H1 (cell line): ENCODE measurements at regions not wholly inside any gene's neighbourhood (a gene's known extent, or its start where the extent isn't known, plus 50 kb on each side); places are given as distances from the start of the nearest gene placed in this dataset.
A peak's percentile ranks its signal among the peaks of the same experiment; 100 is the strongest.

ENCODE experiments used
- CTCF ChIA-PET: fragments of 300-600 bp; sonication (Branson Sonifier 250); formaldehyde crosslinking; loops from one replicate; lab custom pipeline; 2021; ENCODE audit not compliant: partially characterized antibody; lab: Charles Lee
- POLR2A ChIA-PET: fragments of 300-600 bp; sonication (Branson Sonifier 250); formaldehyde crosslinking; loops from one replicate; lab custom pipeline; 2021; ENCODE audit warnings: inconsistent platforms; ENCODE audit not compliant: partially characterized antibody; lab: Charles Lee
- DNase-seq, 2 experiments: peaks; one replicate each; pipeline versions ENCODE4 v3.0.0 to v3.0.0-alpha.2; 2010 to 2022; ENCODE audit warnings: low spot score in 2 of 2, low read depth in 1 of 2, mixed read lengths in 1 of 2
- FAIRE-seq: peaks from 2 replicates; lab custom pipeline; 2011; peaks lifted over from hg19 to GRCh38; lab: Jason Lieb, UNC
- H2AFZ ChIP-seq: 2 replicates; pipeline ENCODE4 v1.8.1; 2012; ENCODE audit warnings: low read length, inconsistent platforms
- H2AK5ac ChIP-seq: 2 replicates; pipeline ENCODE4 v1.6.1; 2013; ENCODE audit warnings: low read depth, low read length
- H2BK120ac ChIP-seq: replicated peaks from 2 replicates; pipeline ENCODE3; 2013; ENCODE audit warnings: low read depth, low read length, inconsistent platforms
- H2BK12ac ChIP-seq: 2 replicates; pipeline ENCODE4 v1.6.1; 2013; ENCODE audit warnings: low read depth, low read length
- H2BK15ac ChIP-seq: 2 replicates; pipeline ENCODE4 v1.6.1; 2013; ENCODE audit warnings: low read length
- H2BK20ac ChIP-seq: 2 replicates; pipeline ENCODE4 v1.6.1; 2013; ENCODE audit warnings: low read length
- H2BK5ac ChIP-seq: 2 replicates; pipeline ENCODE4 v1.6.1; 2013; ENCODE audit warnings: low read depth, low read length
- H3K14ac ChIP-seq: 2 replicates; pipeline ENCODE4 v1.6.1; 2013; ENCODE audit warnings: inconsistent platforms; ENCODE audit not compliant: insufficient read length
- H3K18ac ChIP-seq: 2 replicates; pipeline ENCODE4 v1.6.1; 2013; ENCODE audit warnings: low read length; ENCODE audit errors: extremely low read depth
- H3K23ac ChIP-seq: 2 replicates; pipeline ENCODE4 v1.6.1; 2013; ENCODE audit warnings: inconsistent platforms; ENCODE audit not compliant: insufficient read length
- H3K23me2 ChIP-seq: 2 replicates; pipeline ENCODE4 v1.6.1; 2013; ENCODE audit warnings: low read depth, low read length
- H3K27ac ChIP-seq: 2 replicates; pipeline ENCODE4 v1.6.1; 2011; ENCODE audit warnings: low read depth, low read length, inconsistent platforms
- H3K27me3 ChIP-seq, 4 experiments: replicated peaks in 1 of 4; 1 replicate in 1 of 4; 2 replicates in 3 of 4; pipeline versions ENCODE4 v1.6.1 to v1.8.1; 2011 to 2013; ENCODE audit warnings: low read length in 3 of 4, mild to moderate bottlenecking in 3 of 4, inconsistent platforms in 2 of 4, mixed read lengths in 2 of 4, moderate library complexity in 1 of 4; ENCODE audit not compliant: control insufficient read depth in 3 of 4, insufficient read depth in 3 of 4; ENCODE audit errors: extremely low read depth in 1 of 4
- H3K36me3 ChIP-seq, 4 experiments: 2 replicates each; pipeline versions ENCODE4 v1.6.1 to v1.8.1; 2011 to 2013; ENCODE audit warnings: mild to moderate bottlenecking in 4 of 4, low read length in 3 of 4, moderate library complexity in 2 of 4, control low read depth in 1 of 4, inconsistent platforms in 1 of 4; ENCODE audit not compliant: insufficient read depth in 4 of 4, control insufficient read depth in 2 of 4
- H3K4ac ChIP-seq: replicated peaks from 2 replicates; pipeline ENCODE3; 2013; ENCODE audit warnings: low read length, low read depth, mixed read lengths, inconsistent platforms; ENCODE audit not compliant: insufficient read length
- H3K4me1 ChIP-seq, 4 experiments: replicated peaks in 1 of 4; 1 replicate in 1 of 4; 2 replicates in 3 of 4; pipeline versions ENCODE4 v1.6.1 to v1.8.1; 2011 to 2013; ENCODE audit warnings: low read length in 3 of 4, inconsistent platforms in 2 of 4, mixed read lengths in 1 of 4; ENCODE audit not compliant: insufficient read depth in 4 of 4, control insufficient read depth in 3 of 4
- H3K4me2 ChIP-seq, 2 experiments: 2 replicates each; pipeline versions ENCODE4 v1.6.1 to v1.8.1; 2011 to 2013; ENCODE audit warnings: low read depth in 2 of 2, low read length in 2 of 2, control low read depth in 1 of 2, inconsistent platforms in 1 of 2, mild to moderate bottlenecking in 1 of 2; ENCODE audit not compliant: insufficient read depth in 1 of 2
- H3K4me3 ChIP-seq, 4 experiments: fragments of 200-600, 300-600 bp in 1 of 4; sonication (generic), shearing (Covaris generic), sonication (Bioruptor Twin) in 1 of 4; 2 replicates each; pipeline versions ENCODE4 v1.5.1 to v1.8.1; 2011 to 2016; ENCODE audit warnings: low read length in 4 of 4, low read depth in 3 of 4, control low read depth in 2 of 4, inconsistent platforms in 2 of 4, mild to moderate bottlenecking in 2 of 4, mixed read lengths in 1 of 4, moderate library complexity in 1 of 4; ENCODE audit not compliant: insufficient read depth in 2 of 4; ENCODE audit errors: extremely low read depth in 1 of 4
- H3K56ac ChIP-seq: replicated peaks from 2 replicates; pipeline ENCODE3; 2013; ENCODE audit warnings: low read depth, mild to moderate bottlenecking, mixed read lengths, low read length, inconsistent platforms; ENCODE audit not compliant: insufficient read length
- H3K79me1 ChIP-seq: 2 replicates; pipeline ENCODE4 v1.6.1; 2013; ENCODE audit warnings: low read depth, low read length, control low read depth
- H3K79me2 ChIP-seq, 2 experiments: 2 replicates each; pipeline versions ENCODE4 v1.6.1 to v1.8.1; 2012 to 2013; ENCODE audit warnings: low read length in 2 of 2, mild to moderate bottlenecking in 2 of 2, inconsistent platforms in 1 of 2; ENCODE audit not compliant: insufficient read depth in 2 of 2, control insufficient read depth in 1 of 2
- H3K9ac ChIP-seq, 4 experiments: replicated peaks in 1 of 4; 1 replicate in 1 of 4; 2 replicates in 3 of 4; pipeline versions ENCODE4 v1.6.1 to v1.8.1; 2011 to 2013; ENCODE audit warnings: low read depth in 3 of 4, low read length in 3 of 4, control low read depth in 2 of 4, mild to moderate bottlenecking in 2 of 4, moderate library complexity in 2 of 4, inconsistent platforms in 1 of 4; ENCODE audit errors: extremely low read depth in 1 of 4
- H3K9me3 ChIP-seq, 2 experiments: 2 replicates each; pipeline versions ENCODE4 v1.6.1 to v1.8.1; 2012 to 2013; ENCODE audit warnings: mild to moderate bottlenecking in 2 of 2, moderate library complexity in 2 of 2, control low read depth in 1 of 2, inconsistent platforms in 1 of 2, low read depth in 1 of 2, low read length in 1 of 2, mixed read lengths in 1 of 2; ENCODE audit not compliant: insufficient read depth in 2 of 2
- H4K20me1 ChIP-seq, 2 experiments: replicated peaks in 1 of 2; 2 replicates each; pipeline versions ENCODE3 to v1.8.1; 2011 to 2013; ENCODE audit warnings: inconsistent platforms in 2 of 2, low read length in 2 of 2, mild to moderate bottlenecking in 1 of 2; ENCODE audit not compliant: insufficient read depth in 2 of 2, control insufficient read depth in 1 of 2
- H4K5ac ChIP-seq: 2 replicates; pipeline ENCODE4 v1.6.1; 2013; ENCODE audit warnings: low read length, low read depth, mixed read lengths, inconsistent platforms; ENCODE audit not compliant: insufficient read length
- H4K8ac ChIP-seq: 2 replicates; pipeline ENCODE4 v1.8.0; 2013; ENCODE audit warnings: mild to moderate bottlenecking, moderate library complexity, low read length, inconsistent platforms; ENCODE audit not compliant: insufficient read depth; ENCODE audit errors: extremely low read depth
- H4K91ac ChIP-seq: replicated peaks from 2 replicates; pipeline ENCODE3; 2013; ENCODE audit warnings: low read length, mixed read lengths, inconsistent platforms; ENCODE audit not compliant: insufficient read length
- BACH1 ChIP-seq: IDR thresholded peaks from 2 replicates; pipeline ENCODE4 v1.6.1; 2012; ENCODE audit warnings: low read length, improper control_type of control experiment
- BRCA1 ChIP-seq: IDR thresholded peaks from 2 replicates; pipeline ENCODE4 v1.6.1; 2012; ENCODE audit warnings: low read depth, low read length, improper control_type of control experiment
- CHD1 ChIP-seq: IDR thresholded peaks from 2 replicates; pipeline ENCODE4 v1.6.1; 2012; ENCODE audit warnings: low read depth, low read length, improper control_type of control experiment
- E2F6 ChIP-seq: IDR thresholded peaks from 2 replicates; pipeline ENCODE4 v1.6.1; 2012; ENCODE audit warnings: inconsistent platforms
- GABPA ChIP-seq: IDR thresholded peaks from 2 replicates; pipeline ENCODE4 v1.6.1; 2011; ENCODE audit warnings: mild to moderate bottlenecking, low read length, moderate library complexity, borderline replicate concordance; ENCODE audit not compliant: insufficient read depth
- JUN ChIP-seq: IDR thresholded peaks from 2 replicates; pipeline ENCODE4 v1.6.1; 2011; ENCODE audit warnings: low read depth, mild to moderate bottlenecking, improper control_type of control experiment, low read length
- MAFK ChIP-seq: IDR thresholded peaks from 2 replicates; pipeline ENCODE4 v1.6.1; 2012; ENCODE audit warnings: low read depth, mild to moderate bottlenecking, improper control_type of control experiment, low read length
- POLR2AphosphoS5 ChIP-seq: IDR thresholded peaks from 2 replicates; pipeline ENCODE4 v1.6.1; 2011; ENCODE audit warnings: low read depth, low read length
- RXRA ChIP-seq: IDR thresholded peaks from 2 replicates; pipeline ENCODE4 v1.6.1; 2011; ENCODE audit warnings: low read depth, mild to moderate bottlenecking, low read length, moderate library complexity; ENCODE audit not compliant: insufficient read depth
- SIN3A ChIP-seq, 2 experiments: IDR thresholded peaks in 1 of 2; conservative IDR thresholded peaks in 1 of 2; 2 replicates each; pipeline ENCODE4 v1.6.1; 2011 to 2012; ENCODE audit warnings: low read length in 2 of 2, improper control_type of control experiment in 1 of 2, low read depth in 1 of 2, mild to moderate bottlenecking in 1 of 2
- SP4 ChIP-seq: IDR thresholded peaks from 2 replicates; pipeline ENCODE4 v1.6.1; 2012; ENCODE audit warnings: low read length, inconsistent platforms
- SRF ChIP-seq: IDR thresholded peaks from 2 replicates; pipeline ENCODE4 v1.6.1; 2011; ENCODE audit warnings: mild to moderate bottlenecking, low read depth, low read length, moderate library complexity
- TAF7 ChIP-seq: optimal IDR thresholded peaks from 2 replicates; pipeline ENCODE3; 2011; ENCODE audit warnings: low read depth, mild to moderate bottlenecking, inconsistent platforms, low read length, moderate library complexity, borderline replicate concordance
- WGBS, 2 experiments: shearing (Covaris generic) in 1 of 2; methylation state at CpG; one replicate each; pipeline versions ENCODE4 v1.1.6 to v1.1.7; 2013 to 2015; ENCODE audit warnings: low lambda C conversion rate in 2 of 2, mixed read lengths in 2 of 2, inconsistent platforms in 1 of 2, low coverage in 1 of 2, missing lambda C conversion rate in 1 of 2; ENCODE audit not compliant: insufficient replicate concordance in 2 of 2, insufficient coverage in 1 of 2, insufficient read length in 1 of 2; ENCODE audit errors: extremely low coverage in 1 of 2, missing lambda C conversion rate in 1 of 2; 5-methylcytosine and 5-hydroxymethylcytosine counted together

DNA sequence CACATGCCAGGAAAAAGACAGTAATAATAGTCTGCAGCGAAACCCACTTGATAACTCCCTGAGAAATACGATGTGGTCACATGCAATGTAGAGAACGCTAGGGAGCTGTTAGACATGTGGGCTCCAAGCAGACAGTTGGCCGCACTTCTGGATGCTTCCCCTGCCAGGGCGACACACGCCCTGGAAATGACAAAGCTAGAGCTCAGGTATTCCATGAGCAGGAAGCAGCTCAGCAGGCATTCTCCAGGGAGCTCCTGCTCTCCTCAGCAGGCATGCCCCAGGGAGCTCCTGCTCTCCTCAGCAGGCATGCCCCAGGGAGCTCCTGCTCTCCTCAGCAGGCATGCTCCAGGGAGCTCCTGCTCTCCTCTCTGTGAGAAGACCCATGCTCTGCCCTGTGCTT, 52.4 kb upstream of the NXT1 start:
- no peak overlapping the region for H4K5ac ChIP-seq
- H3K4me2 ChIP-seq: no peak overlapping the region
- no peak overlapping the region; the same call in 1 of the 2 replicates for H4K8ac ChIP-seq
- no peak overlapping the region; the same call in 1 of the 2 replicates for H3K18ac ChIP-seq
- H3K9me3 ChIP-seq: no peaks in the 10 kb centered on the region
- DNase-seq (no peak), FAIRE-seq (no peak)
- H3K79me2 ChIP-seq: no peaks in the 10 kb centered on the region
- H3K14ac ChIP-seq: no peak overlapping the region
- H2BK20ac ChIP-seq: 0 out of 2 replicates have a peak overlapping the region, but pooled peaks have one; percentile 18
- H3K23me2 ChIP-seq: no peaks in the 10 kb centered on the region
- H3K36me3 ChIP-seq: no peaks in the 10 kb centered on the region
- no peak overlapping the region for H3K9ac ChIP-seq
- H4K91ac ChIP-seq: no peak overlapping the region
- no peak overlapping the region for H2AK5ac ChIP-seq
- no peak overlapping the region for H2BK15ac ChIP-seq
- peaks cover 0 to 5% (median 1%) of the 10 kb centered on the region in 4 experiments; a peak in 2 of 7 replicates for H3K4me1 ChIP-seq
- H2BK12ac ChIP-seq: 0 out of 2 replicates have a peak overlapping the region, but pooled peaks have one; percentile 4
- H3K27me3 ChIP-seq: no peaks in the 10 kb centered on the region
- no peaks in the 10 kb centered on the region for H4K20me1 ChIP-seq
- H3K23ac ChIP-seq: no peak overlapping the region
- H2AFZ ChIP-seq: no peak overlapping the region
- H2BK5ac ChIP-seq: peak overlapping the region; percentile 73; the same call in 1 of the 2 replicates
- no peak overlapping the region for H3K27ac ChIP-seq
- TF ChIP-seq TAF7 (no peak), SIN3A (conservative IDR thresholded peaks at IDR 0.05 in 1 of 2, IDR thresholded peaks at IDR 0.05 in 1 of 2; ENCODE audit: low read depth in 1 of 2, low read length in 2 of 2) (no peak), POLR2AphosphoS5 (no peak), CHD1 (no peak), MAFK (no peak), E2F6 (no peak), BRCA1 (no peak), BACH1 (no peak), JUN (no peak), SP4 (no peak), GABPA (no peak), RXRA (no peak), SRF (no peak)
- H3K4ac ChIP-seq: no peak overlapping the region
- ChIA-PET CTCF (interaction anchor here (0.8 to 2.3 kb wide), 4 partner anchors 9 to 247 kb away, joined by 3 to 8 read pairs (median 4); no protein-coding TSS in a partner anchor), POLR2A (no interaction called here)
- no peak overlapping the region for H3K56ac ChIP-seq
- H2BK120ac ChIP-seq: no peak overlapping the region
- no peak overlapping the region for H3K4me3 ChIP-seq
- peaks cover 2% of the 10 kb centered on the region; the same call in 1 of the 2 replicates for H3K79me1 ChIP-seq
- 78% methylated on average over 6 of the region's 6 CpGs; no CpG with 5 or more reads in 1 of the 2 experiments for WGBS, 2 experiments
